RWPE2 (cell line): ENCODE measurements at regions not wholly inside any gene's neighbourhood (a gene's known extent, or its start where the extent isn't known, plus 50 kb on each side); places are given as distances from the start of the nearest gene placed in this dataset.
A peak's percentile ranks its signal among the peaks of the same experiment; 100 is the strongest.
"Not testable (repeated sequence)": the region's sequence is repeated elsewhere in the genome, so short reads cannot be mapped to it uniquely, and the experiment has no call there.

Source experiments
- ATAC-seq: fragments of 200-7000 bp; cut with Tn5 transposase; 3 replicates; pipeline ENCODE4 v1.9.1; 2021; ENCODE audit warnings: low read depth
- DNase-seq: peaks from one replicate; pipeline ENCODE4 v3.0.0-alpha.2; 2020; ENCODE audit warnings: low spot score
- H3K27ac ChIP-seq: fragments of 450-650 bp; 2 replicates; pipeline ENCODE4 v1.5.1; 2017; ENCODE audit warnings: mild to moderate bottlenecking; ENCODE audit not compliant: poor library complexity, severe bottlenecking
- H3K27me3 ChIP-seq: fragments of 250-450 bp; sonication (Bioruptor Pico); 2 replicates; pipeline ENCODE4 v1.5.1; 2021; ENCODE audit warnings: mild to moderate bottlenecking, moderate library complexity; ENCODE audit not compliant: insufficient read depth, poor library complexity, severe bottlenecking
- H3K36me3 ChIP-seq: fragments of 250-450 bp; sonication (Bioruptor Pico); 2 replicates; pipeline ENCODE4 v1.5.1; 2020; ENCODE audit warnings: low read depth, mild to moderate bottlenecking, moderate library complexity
- H3K4me1 ChIP-seq: fragments of 250-450 bp; sonication (Bioruptor Pico); 2 replicates; pipeline ENCODE4 v1.5.1; 2021; ENCODE audit warnings: mild to moderate bottlenecking, moderate library complexity; ENCODE audit not compliant: insufficient read depth, poor library complexity, severe bottlenecking
- H3K4me3 ChIP-seq: fragments of 250-450 bp; sonication (Bioruptor Pico); 2 replicates; pipeline ENCODE4 v1.5.1; 2021; ENCODE audit warnings: mild to moderate bottlenecking, moderate library complexity; ENCODE audit not compliant: severe bottlenecking
- H3K9me3 ChIP-seq: fragments of 250-450 bp; sonication (Bioruptor Pico); 2 replicates; pipeline ENCODE4 v1.5.1; 2021; ENCODE audit warnings: mild to moderate bottlenecking, moderate library complexity; ENCODE audit not compliant: severe bottlenecking

GRCh38 chr1:120299433-120300057, 115.3 kb upstream of the NBPF8 start:
- ATAC-seq = peak; percentile 48; the same call in 1 of the 3 replicates
- not testable (repeated sequence) for H3K4me3 ChIP-seq

GRCh38 chr1:120298487-120298886, 116.3 kb upstream of the NBPF8 start:
- DNase-seq, H3K4me3 ChIP-seq, H3K27me3 ChIP-seq, H3K36me3 ChIP-seq, H3K27ac ChIP-seq, H3K4me1 ChIP-seq, ATAC-seq, H3K9me3 ChIP-seq: not testable (repeated sequence)

More at GRCh38 chr1:120299433-120300057, 115.3 kb upstream of the NBPF8 start:
- H3K27ac ChIP-seq, H3K4me1 ChIP-seq, H3K9me3 ChIP-seq, H3K27me3 ChIP-seq, H3K36me3 ChIP-seq, DNase-seq: not testable (repeated sequence)

GRCh38 chr1:120297345-120297953, 117.4 kb upstream of the NBPF8 start:
- H3K36me3 ChIP-seq, H3K4me3 ChIP-seq, H3K27me3 ChIP-seq, DNase-seq, H3K4me1 ChIP-seq, H3K9me3 ChIP-seq, ATAC-seq, H3K27ac ChIP-seq: not testable (repeated sequence)

DNA sequence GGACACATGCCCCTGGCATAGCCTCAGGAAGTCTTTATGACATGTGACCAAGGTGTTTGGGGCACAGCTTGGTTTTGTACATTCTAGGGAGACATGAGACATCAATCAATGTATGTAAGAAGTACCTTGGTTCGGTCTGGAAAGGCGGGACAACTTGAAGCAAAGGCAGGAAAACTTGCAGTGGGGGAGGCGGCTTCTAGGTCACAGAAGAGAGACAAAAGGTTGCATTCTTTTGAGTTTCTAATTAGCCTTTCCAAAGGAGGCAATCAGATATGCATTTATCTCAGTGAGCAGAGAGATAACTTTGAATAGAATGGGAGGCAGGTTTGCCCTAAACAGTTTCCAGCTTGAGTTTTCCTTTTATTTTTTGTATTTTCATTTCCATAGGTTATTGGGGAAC, 113.8 kb upstream of the SEC22B start:
- ATAC-seq, H3K36me3 ChIP-seq, H3K9me3 ChIP-seq, H3K27me3 ChIP-seq, DNase-seq, H3K4me3 ChIP-seq, H3K27ac ChIP-seq, H3K4me1 ChIP-seq: not testable (repeated sequence)

GRCh38 chr1:120289601-120290074, 113.3 kb upstream of the SEC22B start:
- DNase-seq, H3K36me3 ChIP-seq, H3K27ac ChIP-seq, H3K4me1 ChIP-seq, H3K4me3 ChIP-seq, H3K27me3 ChIP-seq, H3K9me3 ChIP-seq: not testable (repeated sequence)
- ATAC-seq = peak; percentile 17

DNA sequence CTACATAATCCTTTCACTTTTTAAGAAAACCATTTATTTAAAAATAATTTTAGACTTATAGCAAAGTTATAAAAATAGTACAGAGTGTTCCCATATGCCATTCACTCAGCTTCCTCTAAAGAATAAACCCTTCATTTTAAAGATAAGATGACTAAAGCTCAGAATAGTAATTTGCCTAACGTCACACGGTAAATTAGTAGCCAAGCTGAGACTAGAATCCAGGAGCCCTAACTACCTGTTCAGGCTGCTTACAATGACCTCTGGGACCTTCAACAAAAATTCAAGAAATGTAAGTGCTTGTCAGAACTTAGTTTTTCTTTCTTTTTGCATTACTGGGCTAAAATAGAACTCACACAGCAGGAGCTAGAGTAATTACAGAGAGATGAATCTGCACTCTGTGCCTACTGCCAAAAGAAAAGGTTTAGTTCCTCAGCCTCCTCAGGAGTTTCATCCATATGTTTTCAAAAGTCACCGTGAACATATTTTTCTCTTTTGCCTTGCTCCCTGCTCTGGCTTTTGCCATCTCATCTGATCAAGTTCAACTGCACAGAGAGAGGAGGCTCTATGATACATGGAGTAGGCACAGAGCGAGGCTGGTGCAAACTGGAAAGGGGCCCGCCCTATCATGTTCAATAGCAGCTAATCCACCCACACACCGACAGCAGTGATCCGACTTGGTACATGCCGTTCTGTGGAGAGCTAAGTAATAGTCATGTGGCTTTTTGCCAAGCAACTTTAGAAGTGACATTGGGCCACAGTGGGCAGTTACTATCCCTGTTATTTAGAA, 112.7 kb upstream of the SEC22B start:
- not testable (repeated sequence) for DNase-seq, H3K27ac ChIP-seq, H3K36me3 ChIP-seq, H3K27me3 ChIP-seq, H3K4me3 ChIP-seq, H3K4me1 ChIP-seq, H3K9me3 ChIP-seq
- peak; percentile 85 for ATAC-seq

DNA sequence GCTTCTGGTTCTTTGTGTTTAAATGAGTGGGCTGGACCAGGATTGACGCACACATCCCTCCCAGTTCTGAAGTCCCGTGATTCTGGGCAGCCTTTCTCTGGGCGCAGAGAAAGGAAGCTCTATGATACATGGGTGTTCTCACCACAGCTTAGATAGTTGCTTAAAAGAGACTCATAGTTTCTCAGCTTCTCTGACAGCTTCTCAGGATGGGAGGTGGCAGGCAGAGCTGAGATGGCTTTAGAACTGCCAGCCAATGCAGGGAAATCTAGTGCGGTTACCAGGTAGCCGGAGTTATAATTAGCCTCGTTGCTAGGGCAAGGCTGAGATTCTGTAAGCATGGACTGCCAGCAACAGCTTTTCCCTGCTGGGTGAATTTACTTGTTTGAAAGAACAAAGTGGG, 111.8 kb upstream of the SEC22B start:
- DNase-seq, H3K27ac ChIP-seq, H3K27me3 ChIP-seq, H3K4me1 ChIP-seq, H3K36me3 ChIP-seq, H3K4me3 ChIP-seq, H3K9me3 ChIP-seq: not testable (repeated sequence)
- ATAC-seq = peak; percentile 68

DNA sequence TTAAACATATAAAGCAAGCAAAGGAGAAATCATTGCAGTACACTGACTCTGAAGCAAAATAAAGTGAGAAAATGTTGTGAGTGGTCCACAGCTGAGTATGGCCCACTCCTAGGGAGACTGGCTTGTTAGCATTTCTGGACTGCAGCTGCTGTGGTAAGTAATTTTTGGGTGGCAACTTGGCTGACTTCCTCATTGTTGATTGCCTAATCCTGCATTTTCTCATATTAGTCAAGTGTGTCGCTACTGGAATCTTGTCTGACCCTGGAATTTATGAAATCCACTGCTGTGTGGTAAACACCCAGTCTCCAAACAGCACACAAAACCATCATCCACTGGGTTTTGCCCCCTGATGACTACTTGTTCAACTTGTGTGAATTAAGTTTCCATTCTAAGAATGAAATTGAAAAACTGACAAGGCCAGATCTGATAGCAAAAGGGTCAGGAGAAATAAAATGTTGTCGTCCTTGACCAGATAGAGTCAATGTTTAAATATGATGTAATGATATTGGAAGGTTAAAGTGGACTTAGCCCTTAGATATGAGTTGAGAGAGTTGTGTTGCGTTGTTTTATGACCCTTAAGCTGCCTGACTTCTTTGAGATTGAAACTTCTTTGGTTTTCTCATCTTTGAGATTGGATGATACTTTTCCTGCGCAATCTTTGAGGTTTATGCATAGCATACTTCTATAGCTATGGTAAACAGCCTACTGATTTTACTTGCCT, 106.6 kb upstream of the SEC22B start:
- not testable (repeated sequence) for H3K4me1 ChIP-seq, DNase-seq, H3K9me3 ChIP-seq, H3K27me3 ChIP-seq, H3K27ac ChIP-seq, H3K36me3 ChIP-seq, H3K4me3 ChIP-seq
- ATAC-seq = peak; percentile 91

GRCh38 chr1:120278259-120278610, 101.9 kb upstream of the SEC22B start:
- not testable (repeated sequence) for H3K36me3 ChIP-seq, H3K27ac ChIP-seq, H3K4me3 ChIP-seq, H3K4me1 ChIP-seq, DNase-seq, H3K27me3 ChIP-seq, ATAC-seq, H3K9me3 ChIP-seq

DNA sequence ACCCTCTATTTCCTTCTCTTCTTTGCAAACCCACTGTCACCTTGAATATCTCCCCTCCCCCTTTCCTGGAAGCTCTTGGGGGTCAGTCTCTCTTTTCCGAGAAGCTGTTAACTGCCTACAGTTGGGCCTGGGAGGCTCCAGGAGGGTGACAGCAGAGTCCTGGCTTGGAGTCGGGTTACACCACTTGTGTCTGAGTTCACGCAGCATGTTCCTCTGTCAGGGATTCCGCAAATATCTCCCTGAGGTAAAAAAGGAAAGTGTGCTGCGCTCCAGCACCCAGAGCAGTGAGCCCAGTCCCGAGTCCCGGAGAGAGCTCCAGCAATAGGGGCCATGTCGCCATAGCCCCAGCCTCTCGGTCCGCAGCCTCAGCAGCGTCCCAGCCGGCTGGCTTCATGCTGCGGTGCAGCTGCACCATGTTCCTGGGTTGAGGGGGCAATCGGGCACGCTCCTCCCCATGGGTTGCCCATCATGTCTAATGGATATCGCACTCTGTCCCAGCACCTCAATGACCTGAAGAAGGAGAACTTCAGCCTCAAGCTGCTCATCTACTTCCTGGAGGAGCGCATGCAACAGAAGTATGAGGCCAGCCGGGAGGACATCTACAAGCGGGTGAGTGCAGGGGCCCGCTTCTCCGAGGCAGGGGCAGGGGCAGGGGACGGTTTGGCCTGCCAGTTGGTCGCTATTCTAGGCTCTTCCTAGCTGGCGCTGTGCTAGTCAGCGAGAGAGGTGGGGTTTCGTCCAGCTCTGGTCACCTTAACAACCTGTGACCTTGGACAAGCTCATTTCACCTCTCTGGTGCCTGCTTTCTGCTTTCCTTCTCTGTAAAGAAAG, 101.3 kb upstream of the SEC22B start:
- not testable (repeated sequence) for H3K4me3 ChIP-seq, H3K27me3 ChIP-seq, H3K27ac ChIP-seq, DNase-seq, ATAC-seq, H3K4me1 ChIP-seq, H3K9me3 ChIP-seq, H3K36me3 ChIP-seq
